Kidney (tissue), 13 donors: ENCODE measurements at regions not wholly inside any gene's neighbourhood (a gene's known extent, or its start where the extent isn't known, plus 50 kb on each side); places are given as distances from the start of the nearest gene placed in this dataset.

Source experiments
- DNase-seq, 5 donors: peaks; one replicate each; pipeline ENCODE4 v3.0.0-alpha.2; 2013 to 2020
- FAIRE-seq: peaks from 2 replicates; lab custom pipeline; 2012; peaks lifted over from hg19 to GRCh38; lab: Jason Lieb, UNC
- H3K27ac ChIP-seq, 2 donors: one replicate each; pipeline ENCODE4 v1.7.0; 2013; ENCODE audit warnings: low read depth in 2 of 2, low read length in 2 of 2, inconsistent platforms in 1 of 2
- H3K27me3 ChIP-seq: one replicate; pipeline ENCODE4 v1.7.1; 2013; ENCODE audit warnings: low read length, inconsistent platforms; ENCODE audit not compliant: control insufficient read depth, insufficient read depth
- H3K36me3 ChIP-seq, 3 donors: one replicate each; pipeline versions ENCODE4 v1.7.0 to v1.7.1; 2013; ENCODE audit warnings: low read length in 3 of 3, control low read depth in 1 of 3, inconsistent platforms in 1 of 3; ENCODE audit not compliant: insufficient read depth in 3 of 3, control insufficient read depth in 2 of 3
- H3K4me1 ChIP-seq, 3 donors: one replicate each; pipeline versions ENCODE4 v1.7.0 to v1.7.1; 2013; ENCODE audit warnings: low read length in 3 of 3, inconsistent platforms in 1 of 3, low read depth in 1 of 3; ENCODE audit not compliant: control insufficient read depth in 2 of 3, insufficient read depth in 2 of 3
- H3K4me3 ChIP-seq, 3 donors: one replicate each; pipeline versions ENCODE4 v1.7.0 to v1.8.1; 2013; ENCODE audit warnings: low read length in 3 of 3, control low read depth in 1 of 3, inconsistent platforms in 1 of 3
- H3K9ac ChIP-seq, 3 donors: one replicate each; pipeline versions ENCODE4 v1.7.0 to v1.7.1; 2013; ENCODE audit warnings: low read length in 3 of 3, control low read depth in 1 of 3, inconsistent platforms in 1 of 3
- H3K9me3 ChIP-seq, 3 donors: one replicate each; pipeline versions ENCODE4 v1.7.0 to v1.7.1; 2013; ENCODE audit warnings: low read length in 3 of 3, control low read depth in 1 of 3, inconsistent platforms in 1 of 3; ENCODE audit not compliant: control insufficient read depth in 2 of 3, insufficient read depth in 1 of 3
- intact Hi-C: fragments of 100-400 bp; cut with DNase I; formaldehyde crosslinking; loops from one replicate; pipeline ENCODE4 v1.11.1; 2022
- TF ChIP-seq, protein P1 (sequence below): IDR thresholded peaks from 3 replicates; pipeline ENCODE4 v1.5.1; 2012; ENCODE audit warnings: mild to moderate bottlenecking, moderate library complexity, borderline replicate concordance; ENCODE audit not compliant: insufficient read depth; ENCODE audit errors: extremely low read depth
- donor health status: control.
- donor health status: control.
- donor health status: control.
- donor health status: control.
- donor health status: control.
- donor health status: DM: yes; HTN: yes; CAD: no.
- donor health status: Normal renal cell carcinoma (clear cell type).

DNA sequence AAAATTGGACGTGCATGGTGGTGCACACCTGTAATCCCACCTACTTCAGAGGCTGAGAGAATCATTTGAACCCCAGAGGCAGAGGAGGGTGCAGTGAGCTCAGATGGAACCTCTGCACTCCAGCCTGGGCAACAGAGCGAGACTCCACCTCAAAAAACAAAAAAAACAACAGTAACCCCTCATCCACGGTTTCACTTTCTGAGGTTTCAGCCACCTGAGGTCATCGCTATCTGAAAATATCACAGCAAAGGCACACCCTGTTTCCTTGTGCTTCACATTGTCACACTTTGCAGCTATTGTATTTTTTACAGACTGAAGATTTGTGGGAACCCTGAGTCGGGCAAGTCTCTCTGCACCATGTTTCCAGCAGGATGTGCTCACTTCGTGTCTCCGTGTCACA is 54.1 kb upstream of the FOXQ1 start:
- H3K27me3 ChIP-seq = no peaks in the 10 kb centered on the region
- no peaks in the 10 kb centered on the region for H3K4me1 ChIP-seq
- H3K9ac ChIP-seq = no peak overlapping the region
- no peak overlapping the region for H3K4me3 ChIP-seq
- TF ChIP-seq, protein P1, sequence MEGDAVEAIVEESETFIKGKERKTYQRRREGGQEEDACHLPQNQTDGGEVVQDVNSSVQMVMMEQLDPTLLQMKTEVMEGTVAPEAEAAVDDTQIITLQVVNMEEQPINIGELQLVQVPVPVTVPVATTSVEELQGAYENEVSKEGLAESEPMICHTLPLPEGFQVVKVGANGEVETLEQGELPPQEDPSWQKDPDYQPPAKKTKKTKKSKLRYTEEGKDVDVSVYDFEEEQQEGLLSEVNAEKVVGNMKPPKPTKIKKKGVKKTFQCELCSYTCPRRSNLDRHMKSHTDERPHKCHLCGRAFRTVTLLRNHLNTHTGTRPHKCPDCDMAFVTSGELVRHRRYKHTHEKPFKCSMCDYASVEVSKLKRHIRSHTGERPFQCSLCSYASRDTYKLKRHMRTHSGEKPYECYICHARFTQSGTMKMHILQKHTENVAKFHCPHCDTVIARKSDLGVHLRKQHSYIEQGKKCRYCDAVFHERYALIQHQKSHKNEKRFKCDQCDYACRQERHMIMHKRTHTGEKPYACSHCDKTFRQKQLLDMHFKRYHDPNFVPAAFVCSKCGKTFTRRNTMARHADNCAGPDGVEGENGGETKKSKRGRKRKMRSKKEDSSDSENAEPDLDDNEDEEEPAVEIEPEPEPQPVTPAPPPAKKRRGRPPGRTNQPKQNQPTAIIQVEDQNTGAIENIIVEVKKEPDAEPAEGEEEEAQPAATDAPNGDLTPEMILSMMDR = no peak
- H3K36me3 ChIP-seq = no peaks in the 10 kb centered on the region
- H3K9me3 ChIP-seq = no peaks in the 10 kb centered on the region
- intact Hi-C loops = no loop called here
- H3K27ac ChIP-seq = no peak overlapping the region
- FAIRE-seq (no peak), DNase-seq (no peak)

DNA sequence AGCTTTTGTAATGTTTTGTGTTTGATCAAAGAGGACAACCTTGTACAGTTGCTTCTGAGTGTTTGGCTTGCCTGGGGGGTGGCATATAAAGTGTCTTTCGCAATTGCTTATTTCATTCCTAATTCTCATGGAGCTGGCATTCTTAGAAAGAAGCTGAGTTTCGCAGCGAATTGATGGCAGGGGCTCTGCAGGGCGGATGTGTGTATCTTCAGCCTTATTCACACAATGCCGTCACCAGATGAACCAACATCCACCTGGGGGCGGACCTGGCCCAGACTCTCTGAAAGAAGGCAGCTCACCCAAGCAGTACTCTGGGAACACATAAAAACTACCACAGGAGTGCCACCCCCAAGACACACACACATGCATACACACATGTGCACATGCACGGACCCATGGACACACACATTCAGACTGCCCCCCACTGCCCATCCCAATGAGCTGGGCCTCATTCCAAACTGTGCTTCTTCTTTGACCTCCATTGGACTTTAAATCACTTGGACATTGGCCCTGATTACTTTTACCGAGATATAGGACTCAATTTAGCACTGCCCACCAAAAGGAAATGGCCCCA is 55.4 kb upstream of the FOXQ1 start:
- no peaks in the 10 kb centered on the region for H3K9me3 ChIP-seq
- FAIRE-seq (no peak), DNase-seq (no peak)
- no peak overlapping the region for H3K27ac ChIP-seq
- H3K9ac ChIP-seq = no peak overlapping the region
- H3K36me3 ChIP-seq = no peaks in the 10 kb centered on the region
- TF ChIP-seq, protein P1 = no peak
- H3K4me3 ChIP-seq = no peak overlapping the region
- intact Hi-C loops = no loop called here
- no peaks in the 10 kb centered on the region for H3K27me3 ChIP-seq
- H3K4me1 ChIP-seq = no peaks in the 10 kb centered on the region

- no peaks in the 10 kb centered on the region for H3K27me3 ChIP-seq
- no peak for DNase-seq
- intact Hi-C loops = no loop called here
Measured at GRCh38 chr6:1255636-1256365, 56.1 kb upstream of the FOXQ1 start.

More at GRCh38 chr6:1255636-1256365, 56.1 kb upstream of the FOXQ1 start:
- Histone ChIP-seq H3K4me1 (no peaks in the 10 kb centered on the region), H3K9me3 (no peaks in the 10 kb centered on the region), H3K4me3 (no peak overlapping the region), H3K27ac (no peak overlapping the region), H3K36me3 (no peaks in the 10 kb centered on the region), H3K9ac (no peak overlapping the region)
- TF ChIP-seq, protein P1 = no peak
- FAIRE-seq = no peak
